Adrenal gland (tissue), 9 donors: ENCODE measurements at regions not wholly inside any gene's neighbourhood (a gene's known extent, or its start where the extent isn't known, plus 50 kb on each side); places are given as distances from the start of the nearest gene placed in this dataset.

Source experiments
- DNase-seq, 7 donors: peaks; one replicate each; pipeline ENCODE4 v3.0.0-alpha.2; 2019 to 2020
- H3K27ac ChIP-seq, 5 donors: fragments of 200-600 bp; sonication (generic) in 4 of 5; 1 replicate in 3 of 5; 2 replicates in 2 of 5; pipeline versions ENCODE4 v1.5.1 to v1.8.0; 2016 to 2020; ENCODE audit warnings: mild to moderate bottlenecking in 1 of 5
- H3K27me3 ChIP-seq: fragments of 200-600 bp; 2 replicates; pipeline ENCODE4 v1.8.0; 2021
- H3K36me3 ChIP-seq, 2 donors: fragments of 200-600 bp; replicated peaks in 1 of 2; 1 replicate in 1 of 2; 2 replicates in 1 of 2; pipeline versions ENCODE4 v1.5.1 to v1.8.0; 2018 to 2022
- H3K4me1 ChIP-seq, 2 donors: fragments of 200-600 bp; replicated peaks in 1 of 2; 1 replicate in 1 of 2; 2 replicates in 1 of 2; pipeline versions ENCODE4 v1.5.1 to v1.8.0; 2018 to 2021
- H3K4me3 ChIP-seq, 4 donors: fragments of 200-600 bp; sonication (generic) in 3 of 4; one replicate each; pipeline ENCODE4 v1.5.1; 2016 to 2018
- H3K9me3 ChIP-seq, 3 donors: fragments of 200-600 bp; sonication (generic) in 1 of 3; replicated peaks in 1 of 3; 1 replicate in 2 of 3; 2 replicates in 1 of 3; pipeline versions ENCODE4 v1.5.1 to v1.8.0; 2016 to 2021
- POLR2A ChIP-seq, 2 donors: fragments of 450-650 bp; IDR thresholded peaks; one replicate each; pipeline ENCODE4 v1.6.1; 2017; ENCODE audit warnings: antibody characterized with exemption in 2 of 2, mild to moderate bottlenecking in 2 of 2, moderate library complexity in 1 of 2
- WGBS, 4 donors: extraction: QIAGEN DNeasy Blood & Tissue Kit in 2 of 4; methylation state at CpG; one replicate each; pipeline versions ENCODE4 v1.1.5 to v1.1.7; 2013 to 2017; 5-methylcytosine and 5-hydroxymethylcytosine counted together
- intact Hi-C, 2 donors: fragments of 100-400 bp; cut with DNase I; formaldehyde crosslinking; loops; one replicate each; pipeline versions ENCODE4 v1.14.1 to v1.15.0; 2022 to 2023
- TF ChIP-seq, protein P1 (sequence below), 6 experiments: fragments of 450-650 bp in 4 of 6; fragments of 200-600 bp in 2 of 6; sonication (generic) in 1 of 6; IDR thresholded peaks; 1 replicate in 5 of 6; 2 replicates in 1 of 6; pipeline versions ENCODE4 v1.5.1 to v1.8.0; 2016 to 2021; ENCODE audit warnings: antibody characterized with exemption in 6 of 6, mild to moderate bottlenecking in 2 of 6, moderate library complexity in 1 of 6
- donor health status: healthy with polysubstance abuse.
- donor health status: Bipolar disorder and iron deficiency.
- donor health status: DM: yes; HTN: yes; CAD: no.
- donor health status: DM: no; HTN: no; CAD: no.
- donor health status: DM: no; HTN: no; CAD: no.

- no peak for TF ChIP-seq POLR2A (IDR thresholded peaks at IDR 0.05)
- TF ChIP-seq, protein P1, sequence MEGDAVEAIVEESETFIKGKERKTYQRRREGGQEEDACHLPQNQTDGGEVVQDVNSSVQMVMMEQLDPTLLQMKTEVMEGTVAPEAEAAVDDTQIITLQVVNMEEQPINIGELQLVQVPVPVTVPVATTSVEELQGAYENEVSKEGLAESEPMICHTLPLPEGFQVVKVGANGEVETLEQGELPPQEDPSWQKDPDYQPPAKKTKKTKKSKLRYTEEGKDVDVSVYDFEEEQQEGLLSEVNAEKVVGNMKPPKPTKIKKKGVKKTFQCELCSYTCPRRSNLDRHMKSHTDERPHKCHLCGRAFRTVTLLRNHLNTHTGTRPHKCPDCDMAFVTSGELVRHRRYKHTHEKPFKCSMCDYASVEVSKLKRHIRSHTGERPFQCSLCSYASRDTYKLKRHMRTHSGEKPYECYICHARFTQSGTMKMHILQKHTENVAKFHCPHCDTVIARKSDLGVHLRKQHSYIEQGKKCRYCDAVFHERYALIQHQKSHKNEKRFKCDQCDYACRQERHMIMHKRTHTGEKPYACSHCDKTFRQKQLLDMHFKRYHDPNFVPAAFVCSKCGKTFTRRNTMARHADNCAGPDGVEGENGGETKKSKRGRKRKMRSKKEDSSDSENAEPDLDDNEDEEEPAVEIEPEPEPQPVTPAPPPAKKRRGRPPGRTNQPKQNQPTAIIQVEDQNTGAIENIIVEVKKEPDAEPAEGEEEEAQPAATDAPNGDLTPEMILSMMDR (IDR thresholded peaks at IDR 0.05): no peak
- Histone ChIP-seq H3K36me3 (no peaks in the 10 kb centered on the region), H3K27ac (no peak overlapping the region), H3K4me1 (no peaks in the 10 kb centered on the region), H3K4me3 (no peak overlapping the region), H3K27me3 (no peaks in the 10 kb centered on the region), H3K9me3 (no peaks in the 10 kb centered on the region)
- DNase-seq: no peak
- WGBS, 4 donors: 66 to 81% (median 75%) methylated on average over 3 of the region's 3 CpGs
- intact Hi-C loops: no loop called here
These were observed 393.3 kb downstream of the C6orf118 start for GRCh38 chr6:164916087-164916486.

DNA sequence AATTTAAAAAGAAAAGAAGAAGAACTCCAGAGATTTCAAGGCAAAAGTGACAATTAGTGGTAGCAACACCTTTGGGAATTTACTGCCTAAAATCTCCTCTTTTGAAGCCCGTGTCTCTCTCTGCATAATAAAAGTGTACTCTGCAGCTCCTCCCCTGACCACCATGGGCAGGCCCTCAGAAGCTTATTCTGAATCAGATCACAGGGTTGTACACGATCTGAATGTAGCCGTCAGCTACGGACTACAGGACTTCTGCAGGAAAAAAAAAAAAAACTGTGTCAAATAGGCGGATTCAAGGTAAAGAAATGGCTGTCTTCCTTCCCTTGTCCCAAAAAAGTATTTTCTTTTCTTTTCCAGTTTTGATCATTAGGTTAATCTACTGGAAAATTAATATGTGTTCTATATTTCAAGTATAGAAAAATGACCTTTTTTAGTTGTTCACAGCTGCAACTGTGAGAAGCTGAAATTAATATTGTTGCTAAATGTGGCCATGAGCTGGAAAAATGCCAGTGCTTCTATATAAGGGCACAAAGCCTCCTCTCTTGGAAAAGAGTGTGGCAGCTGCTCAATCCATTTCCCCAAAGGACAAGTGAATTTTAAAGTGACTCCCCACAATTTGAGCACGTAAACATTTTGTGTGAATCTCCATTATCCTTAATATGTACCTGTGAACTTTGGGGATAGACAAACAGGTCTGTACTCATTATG, 397.4 kb downstream of the C6orf118 start:
- intact Hi-C loops: no loop called here
- TF ChIP-seq, protein P1 (IDR thresholded peaks at IDR 0.05): no peak
- no peak for TF ChIP-seq POLR2A (IDR thresholded peaks at IDR 0.05)
- H3K4me3 ChIP-seq: no peak overlapping the region
- H3K4me1 ChIP-seq: no peaks in the 10 kb centered on the region
- no peak for DNase-seq
- 35 to 43% (median 39%) methylated on average over 6 of the region's 6 CpGs for WGBS, 4 donors
- no peaks in the 10 kb centered on the region for H3K9me3 ChIP-seq
- H3K27me3 ChIP-seq: no peaks in the 10 kb centered on the region
- no peak overlapping the region for H3K27ac ChIP-seq
- H3K36me3 ChIP-seq: no peaks in the 10 kb centered on the region

DNA sequence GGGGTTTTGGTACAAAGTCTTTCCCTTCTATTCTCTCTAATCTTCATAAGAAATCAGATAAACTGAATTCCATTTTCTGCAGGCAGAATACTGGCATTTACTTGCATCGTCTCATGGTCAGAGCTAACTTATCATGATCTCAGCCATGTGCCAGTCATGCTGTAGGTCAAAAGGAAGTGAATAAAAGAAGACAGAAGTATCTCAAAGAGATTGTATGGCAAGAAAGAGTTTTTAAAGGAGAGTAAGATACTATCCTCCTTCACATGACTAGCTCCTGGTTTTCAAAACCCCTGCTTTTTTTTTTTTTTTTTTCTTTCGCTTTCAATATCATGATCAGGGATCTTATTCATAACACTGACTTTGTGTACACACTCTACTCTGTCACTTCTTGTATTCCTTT, 398.3 kb downstream of the C6orf118 start:
- intact Hi-C loops: no loop called here
- H3K4me3 ChIP-seq: no peak overlapping the region
- no peak overlapping the region for H3K27ac ChIP-seq
- DNase-seq: no peak
- H3K36me3 ChIP-seq: no peaks in the 10 kb centered on the region
- no peaks in the 10 kb centered on the region for H3K27me3 ChIP-seq
- WGBS, 4 donors: 56 to 66% (median 60%) methylated on average over 2 of the region's 2 CpGs
- TF ChIP-seq, protein P1 (IDR thresholded peaks at IDR 0.05): no peak
- no peak for TF ChIP-seq POLR2A (IDR thresholded peaks at IDR 0.05)
- H3K4me1 ChIP-seq: no peaks in the 10 kb centered on the region
- H3K9me3 ChIP-seq: no peaks in the 10 kb centered on the region

DNA sequence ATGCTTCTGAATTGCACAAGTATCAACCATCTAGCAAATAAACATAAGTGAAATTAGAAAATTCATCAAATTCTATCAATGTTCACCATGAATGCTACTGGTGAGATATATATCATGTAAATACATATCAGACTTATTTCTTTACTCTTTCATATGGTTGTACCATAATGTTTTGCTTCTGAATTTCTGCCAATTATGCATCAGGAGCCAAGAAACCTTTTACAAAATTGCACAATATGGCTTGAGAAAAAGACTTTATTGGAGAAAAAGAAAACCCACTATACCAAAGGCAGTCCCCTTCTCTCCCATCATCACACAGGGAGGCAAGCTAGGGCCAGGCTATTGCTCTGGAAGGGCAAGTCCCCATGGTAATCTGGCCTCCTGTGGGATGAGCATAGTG, 402.6 kb downstream of the C6orf118 start:
- Histone ChIP-seq H3K36me3 (no peaks in the 10 kb centered on the region), H3K27me3 (no peaks in the 10 kb centered on the region), H3K27ac (no peak overlapping the region), H3K4me3 (no peak overlapping the region), H3K4me1 (no peaks in the 10 kb centered on the region), H3K9me3 (no peaks in the 10 kb centered on the region)
- intact Hi-C loops: no loop called here
- TF ChIP-seq, protein P1 (IDR thresholded peaks at IDR 0.05): no peak
- no peak for TF ChIP-seq POLR2A (IDR thresholded peaks at IDR 0.05)
- DNase-seq: no peak
